H1 (cell line): ENCODE measurements at regions not wholly inside any gene's neighbourhood (a gene's known extent, or its start where the extent isn't known, plus 50 kb on each side); places are given as distances from the start of the nearest gene placed in this dataset.

ENCODE experiments used
- CTCF ChIA-PET: fragments of 300-600 bp; sonication (Branson Sonifier 250); formaldehyde crosslinking; loops from one replicate; lab custom pipeline; 2021; ENCODE audit not compliant: partially characterized antibody; lab: Charles Lee
- POLR2A ChIA-PET: fragments of 300-600 bp; sonication (Branson Sonifier 250); formaldehyde crosslinking; loops from one replicate; lab custom pipeline; 2021; ENCODE audit warnings: inconsistent platforms; ENCODE audit not compliant: partially characterized antibody; lab: Charles Lee
- DNase-seq, 2 experiments: peaks; one replicate each; pipeline versions ENCODE4 v3.0.0 to v3.0.0-alpha.2; 2010 to 2022; ENCODE audit warnings: low spot score in 2 of 2, low read depth in 1 of 2, mixed read lengths in 1 of 2
- FAIRE-seq: peaks from 2 replicates; lab custom pipeline; 2011; peaks lifted over from hg19 to GRCh38; lab: Jason Lieb, UNC
- H2AFZ ChIP-seq: 2 replicates; pipeline ENCODE4 v1.8.1; 2012; ENCODE audit warnings: low read length, inconsistent platforms
- H2AK5ac ChIP-seq: 2 replicates; pipeline ENCODE4 v1.6.1; 2013; ENCODE audit warnings: low read depth, low read length
- H2BK120ac ChIP-seq: replicated peaks from 2 replicates; pipeline ENCODE3; 2013; ENCODE audit warnings: low read depth, low read length, inconsistent platforms
- H2BK12ac ChIP-seq: 2 replicates; pipeline ENCODE4 v1.6.1; 2013; ENCODE audit warnings: low read depth, low read length
- H2BK15ac ChIP-seq: 2 replicates; pipeline ENCODE4 v1.6.1; 2013; ENCODE audit warnings: low read length
- H2BK20ac ChIP-seq: 2 replicates; pipeline ENCODE4 v1.6.1; 2013; ENCODE audit warnings: low read length
- H2BK5ac ChIP-seq: 2 replicates; pipeline ENCODE4 v1.6.1; 2013; ENCODE audit warnings: low read depth, low read length
- H3K14ac ChIP-seq: 2 replicates; pipeline ENCODE4 v1.6.1; 2013; ENCODE audit warnings: inconsistent platforms; ENCODE audit not compliant: insufficient read length
- H3K18ac ChIP-seq: 2 replicates; pipeline ENCODE4 v1.6.1; 2013; ENCODE audit warnings: low read length; ENCODE audit errors: extremely low read depth
- H3K23ac ChIP-seq: 2 replicates; pipeline ENCODE4 v1.6.1; 2013; ENCODE audit warnings: inconsistent platforms; ENCODE audit not compliant: insufficient read length
- H3K23me2 ChIP-seq: 2 replicates; pipeline ENCODE4 v1.6.1; 2013; ENCODE audit warnings: low read depth, low read length
- H3K27ac ChIP-seq: 2 replicates; pipeline ENCODE4 v1.6.1; 2011; ENCODE audit warnings: low read depth, low read length, inconsistent platforms
- H3K27me3 ChIP-seq, 4 experiments: replicated peaks in 1 of 4; 1 replicate in 1 of 4; 2 replicates in 3 of 4; pipeline versions ENCODE4 v1.6.1 to v1.8.1; 2011 to 2013; ENCODE audit warnings: low read length in 3 of 4, mild to moderate bottlenecking in 3 of 4, inconsistent platforms in 2 of 4, mixed read lengths in 2 of 4, moderate library complexity in 1 of 4; ENCODE audit not compliant: control insufficient read depth in 3 of 4, insufficient read depth in 3 of 4; ENCODE audit errors: extremely low read depth in 1 of 4
- H3K36me3 ChIP-seq, 4 experiments: 2 replicates each; pipeline versions ENCODE4 v1.6.1 to v1.8.1; 2011 to 2013; ENCODE audit warnings: mild to moderate bottlenecking in 4 of 4, low read length in 3 of 4, moderate library complexity in 2 of 4, control low read depth in 1 of 4, inconsistent platforms in 1 of 4; ENCODE audit not compliant: insufficient read depth in 4 of 4, control insufficient read depth in 2 of 4
- H3K4ac ChIP-seq: replicated peaks from 2 replicates; pipeline ENCODE3; 2013; ENCODE audit warnings: low read length, low read depth, mixed read lengths, inconsistent platforms; ENCODE audit not compliant: insufficient read length
- H3K4me1 ChIP-seq, 4 experiments: replicated peaks in 1 of 4; 1 replicate in 1 of 4; 2 replicates in 3 of 4; pipeline versions ENCODE4 v1.6.1 to v1.8.1; 2011 to 2013; ENCODE audit warnings: low read length in 3 of 4, inconsistent platforms in 2 of 4, mixed read lengths in 1 of 4; ENCODE audit not compliant: insufficient read depth in 4 of 4, control insufficient read depth in 3 of 4
- H3K4me2 ChIP-seq, 2 experiments: 2 replicates each; pipeline versions ENCODE4 v1.6.1 to v1.8.1; 2011 to 2013; ENCODE audit warnings: low read depth in 2 of 2, low read length in 2 of 2, control low read depth in 1 of 2, inconsistent platforms in 1 of 2, mild to moderate bottlenecking in 1 of 2; ENCODE audit not compliant: insufficient read depth in 1 of 2
- H3K4me3 ChIP-seq, 4 experiments: fragments of 200-600, 300-600 bp in 1 of 4; sonication (generic), shearing (Covaris generic), sonication (Bioruptor Twin) in 1 of 4; 2 replicates each; pipeline versions ENCODE4 v1.5.1 to v1.8.1; 2011 to 2016; ENCODE audit warnings: low read length in 4 of 4, low read depth in 3 of 4, control low read depth in 2 of 4, inconsistent platforms in 2 of 4, mild to moderate bottlenecking in 2 of 4, mixed read lengths in 1 of 4, moderate library complexity in 1 of 4; ENCODE audit not compliant: insufficient read depth in 2 of 4; ENCODE audit errors: extremely low read depth in 1 of 4
- H3K56ac ChIP-seq: replicated peaks from 2 replicates; pipeline ENCODE3; 2013; ENCODE audit warnings: low read depth, mild to moderate bottlenecking, mixed read lengths, low read length, inconsistent platforms; ENCODE audit not compliant: insufficient read length
- H3K79me1 ChIP-seq: 2 replicates; pipeline ENCODE4 v1.6.1; 2013; ENCODE audit warnings: low read depth, low read length, control low read depth
- H3K79me2 ChIP-seq, 2 experiments: 2 replicates each; pipeline versions ENCODE4 v1.6.1 to v1.8.1; 2012 to 2013; ENCODE audit warnings: low read length in 2 of 2, mild to moderate bottlenecking in 2 of 2, inconsistent platforms in 1 of 2; ENCODE audit not compliant: insufficient read depth in 2 of 2, control insufficient read depth in 1 of 2
- H3K9ac ChIP-seq, 4 experiments: replicated peaks in 1 of 4; 1 replicate in 1 of 4; 2 replicates in 3 of 4; pipeline versions ENCODE4 v1.6.1 to v1.8.1; 2011 to 2013; ENCODE audit warnings: low read depth in 3 of 4, low read length in 3 of 4, control low read depth in 2 of 4, mild to moderate bottlenecking in 2 of 4, moderate library complexity in 2 of 4, inconsistent platforms in 1 of 4; ENCODE audit errors: extremely low read depth in 1 of 4
- H3K9me3 ChIP-seq, 2 experiments: 2 replicates each; pipeline versions ENCODE4 v1.6.1 to v1.8.1; 2012 to 2013; ENCODE audit warnings: mild to moderate bottlenecking in 2 of 2, moderate library complexity in 2 of 2, control low read depth in 1 of 2, inconsistent platforms in 1 of 2, low read depth in 1 of 2, low read length in 1 of 2, mixed read lengths in 1 of 2; ENCODE audit not compliant: insufficient read depth in 2 of 2
- H4K20me1 ChIP-seq, 2 experiments: replicated peaks in 1 of 2; 2 replicates each; pipeline versions ENCODE3 to v1.8.1; 2011 to 2013; ENCODE audit warnings: inconsistent platforms in 2 of 2, low read length in 2 of 2, mild to moderate bottlenecking in 1 of 2; ENCODE audit not compliant: insufficient read depth in 2 of 2, control insufficient read depth in 1 of 2
- H4K5ac ChIP-seq: 2 replicates; pipeline ENCODE4 v1.6.1; 2013; ENCODE audit warnings: low read length, low read depth, mixed read lengths, inconsistent platforms; ENCODE audit not compliant: insufficient read length
- H4K8ac ChIP-seq: 2 replicates; pipeline ENCODE4 v1.8.0; 2013; ENCODE audit warnings: mild to moderate bottlenecking, moderate library complexity, low read length, inconsistent platforms; ENCODE audit not compliant: insufficient read depth; ENCODE audit errors: extremely low read depth
- H4K91ac ChIP-seq: replicated peaks from 2 replicates; pipeline ENCODE3; 2013; ENCODE audit warnings: low read length, mixed read lengths, inconsistent platforms; ENCODE audit not compliant: insufficient read length
- ASH2L ChIP-seq: fragments of 200-600, 300-600 bp; sonication (generic); IDR thresholded peaks from one replicate; pipeline ENCODE4 v1.7.1; 2017; ENCODE audit warnings: low read length
- ATF3 ChIP-seq: IDR thresholded peaks from 2 replicates; pipeline ENCODE4 v1.6.1; 2011; ENCODE audit warnings: low read depth, mild to moderate bottlenecking, low read length; ENCODE audit not compliant: insufficient read depth
- BCL11A ChIP-seq, 2 experiments: IDR thresholded peaks; one replicate each; pipeline ENCODE4 v1.6.1; 2011; ENCODE audit warnings: low read depth in 2 of 2, low read length in 2 of 2, mild to moderate bottlenecking in 2 of 2
- CBX8 ChIP-seq: fragments of 300-800, 300-1000 bp; sonication (generic); IDR thresholded peaks from 2 replicates; pipeline ENCODE4 v1.7.1; 2016; ENCODE audit warnings: low read depth, low read length, borderline replicate concordance
- CEBPB ChIP-seq: IDR thresholded peaks from 2 replicates; pipeline ENCODE4 v1.6.1; 2012; ENCODE audit warnings: low read depth, low read length
- CHD1 ChIP-seq: IDR thresholded peaks from 2 replicates; pipeline ENCODE4 v1.6.1; 2012; ENCODE audit warnings: low read depth, low read length, improper control_type of control experiment
- CTBP2 ChIP-seq: IDR thresholded peaks from 2 replicates; pipeline ENCODE4 v1.7.0; 2011; ENCODE audit warnings: borderline replicate concordance, mild to moderate bottlenecking, moderate library complexity, mixed read lengths, low read length; ENCODE audit not compliant: insufficient read depth, insufficient read length
- EZH2 ChIP-seq: fragments of 200-600 bp; sonication (generic); IDR thresholded peaks from 2 replicates; pipeline ENCODE4 v1.7.1; 2012; ENCODE audit warnings: low read depth, mild to moderate bottlenecking, moderate library complexity, low read length, inconsistent platforms; ENCODE audit not compliant: severe bottlenecking
- FOSL1 ChIP-seq: IDR thresholded peaks from 2 replicates; pipeline ENCODE4 v1.6.1; 2011; ENCODE audit warnings: mild to moderate bottlenecking, low read depth, low read length, moderate library complexity; ENCODE audit not compliant: insufficient read depth
- HDAC6 ChIP-seq: IDR thresholded peaks from one replicate; pipeline ENCODE4 v1.7.1; 2012; ENCODE audit warnings: low read depth, mild to moderate bottlenecking, inconsistent platforms, low read length, moderate library complexity
- NRF1 ChIP-seq: IDR thresholded peaks from 2 replicates; pipeline ENCODE4 v1.6.1; 2011; ENCODE audit warnings: mild to moderate bottlenecking, low read depth, low read length, improper control_type of control experiment
- PHF8 ChIP-seq: fragments of 200-600 bp; sonication (generic); conservative IDR thresholded peaks from 2 replicates; pipeline ENCODE4 v1.7.1; 2012; ENCODE audit warnings: low read depth, mild to moderate bottlenecking, inconsistent platforms, low read length, moderate library complexity
- POLR2A ChIP-seq, 2 experiments: IDR thresholded peaks; 1 replicate in 1 of 2; 2 replicates in 1 of 2; pipeline ENCODE4 v1.6.1; 2011; ENCODE audit warnings: low read depth in 2 of 2, low read length in 2 of 2, mild to moderate bottlenecking in 2 of 2; ENCODE audit errors: control extremely low read depth in 1 of 2
- SUZ12 ChIP-seq: fragments of 200-600 bp; sonication (generic); IDR thresholded peaks from 2 replicates; pipeline ENCODE4 v1.6.1; 2012; ENCODE audit warnings: mild to moderate bottlenecking, inconsistent platforms, low read length, moderate library complexity, mixed read lengths
- TAF1 ChIP-seq: IDR thresholded peaks from 2 replicates; pipeline ENCODE4 v1.6.1; 2011; ENCODE audit warnings: mild to moderate bottlenecking, low read depth, low read length
- YY1 ChIP-seq: IDR thresholded peaks from 2 replicates; pipeline ENCODE4 v1.6.1; 2011; ENCODE audit warnings: low read depth, mild to moderate bottlenecking, low read length
- WGBS, 2 experiments: shearing (Covaris generic) in 1 of 2; methylation state at CpG; one replicate each; pipeline versions ENCODE4 v1.1.6 to v1.1.7; 2013 to 2015; ENCODE audit warnings: low lambda C conversion rate in 2 of 2, mixed read lengths in 2 of 2, inconsistent platforms in 1 of 2, low coverage in 1 of 2, missing lambda C conversion rate in 1 of 2; ENCODE audit not compliant: insufficient replicate concordance in 2 of 2, insufficient coverage in 1 of 2, insufficient read length in 1 of 2; ENCODE audit errors: extremely low coverage in 1 of 2, missing lambda C conversion rate in 1 of 2; 5-methylcytosine and 5-hydroxymethylcytosine counted together

GRCh38 chr14:75373133-75373532 lies 54.7 kb upstream of the JDP2 start:
- POLR2A ChIA-PET: no interaction called here
- H3K14ac ChIP-seq: no peak overlapping the region
- TF ChIP-seq EZH2: no peak
- no peak for TF ChIP-seq CEBPB
- no peak for TF ChIP-seq BCL11A (IDR thresholded peaks at IDR 0.05; ENCODE audit: low read depth in 2 of 2, low read length in 2 of 2)
- TF ChIP-seq YY1: no peak
- no peak for TF ChIP-seq FOSL1
- no peak for TF ChIP-seq CBX8
- TF ChIP-seq HDAC6: no peak
- no peak for TF ChIP-seq TAF1
- TF ChIP-seq POLR2A (IDR thresholded peaks at IDR 0.05; ENCODE audit: control extremely low read depth in 1 of 2, low read depth in 2 of 2, low read length in 2 of 2): no peak
- TF ChIP-seq CTBP2: no peak
- TF ChIP-seq CHD1: no peak
- TF ChIP-seq SUZ12: no peak
- TF ChIP-seq PHF8: no peak
- TF ChIP-seq ATF3: no peak
- TF ChIP-seq ASH2L: no peak
- no peak for TF ChIP-seq NRF1

More at GRCh38 chr14:75373133-75373532, 54.7 kb upstream of the JDP2 start:
- no peak overlapping the region for H3K4ac ChIP-seq
- H3K79me1 ChIP-seq: no peaks in the 10 kb centered on the region
- WGBS, 2 experiments: 66% methylated on average over 3 of the region's 3 CpGs; no CpG with 5 or more reads in 1 of the 2 experiments
- no peak overlapping the region for H2AFZ ChIP-seq
- DNase-seq (no peak), FAIRE-seq (no peak)
- H3K9ac ChIP-seq: no peak overlapping the region
- H3K4me3 ChIP-seq: no peak overlapping the region
- no peak overlapping the region for H2BK120ac ChIP-seq
- no peak overlapping the region for H2AK5ac ChIP-seq
- CTCF ChIA-PET: no interaction called here
- H3K27ac ChIP-seq: no peak overlapping the region
- H4K8ac ChIP-seq: no peak overlapping the region
- H3K79me2 ChIP-seq: no peaks in the 10 kb centered on the region
- no peak overlapping the region for H4K5ac ChIP-seq
- H3K4me1 ChIP-seq: no peaks in the 10 kb centered on the region
- no peak overlapping the region for H3K23ac ChIP-seq
- H2BK15ac ChIP-seq: no peak overlapping the region
- no peak overlapping the region for H2BK20ac ChIP-seq
- H3K27me3 ChIP-seq: no peaks in the 10 kb centered on the region
- no peak overlapping the region for H3K56ac ChIP-seq
- no peaks in the 10 kb centered on the region for H3K9me3 ChIP-seq
- H4K91ac ChIP-seq: no peak overlapping the region
- H2BK5ac ChIP-seq: no peak overlapping the region
- H3K18ac ChIP-seq: no peak overlapping the region
- H3K23me2 ChIP-seq: peaks cover 3% of the 10 kb centered on the region; the same call in 1 of the 2 replicates
- no peaks in the 10 kb centered on the region for H3K36me3 ChIP-seq
- H4K20me1 ChIP-seq: no peaks in the 10 kb centered on the region
- H3K4me2 ChIP-seq: no peak overlapping the region
- H2BK12ac ChIP-seq: no peak overlapping the region
